ENCODE measurements at regions not wholly inside any gene's neighbourhood (a gene's known extent, or its start where the extent isn't known, plus 50 kb on each side); places are given as distances from the start of the nearest gene placed in this dataset.

- DNase-seq = no peak
- Histone ChIP-seq H3K4me3 (no peak overlapping the region), H3K27me3 (no peaks in the 10 kb centered on the region), H3K9me3 (no peaks in the 10 kb centered on the region), H3K27ac (no peak overlapping the region), H3K4me1 (no peaks in the 10 kb centered on the region), H3K36me3 (ENCODE audit: low read depth, missing control alignments) (no peaks in the 10 kb centered on the region)
- intact Hi-C loops (cut with DNase I; ENCODE audit: low total_unique reads) = no loop called here
- WGBS, 2 donors = 50 to 61% methylated on average over 4 of the region's 4 CpGs
- no peak for TF ChIP-seq CTCF (IDR thresholded peaks at IDR 0.05)
- TF ChIP-seq POLR2A (IDR thresholded peaks at IDR 0.05) = no peak
These were observed 392.1 kb downstream of the RAD51AP2 start for GRCh38 chr2:17125989-17126620.

GRCh38 chr2:17124575-17125318 is 393.5 kb downstream of the RAD51AP2 start:
- TF ChIP-seq POLR2A (IDR thresholded peaks at IDR 0.05) (no peak), CTCF (IDR thresholded peaks at IDR 0.05) (no peak)
- WGBS, 2 donors = 63 to 67% methylated on average over 1 of the region's 1 CpG
- no peak overlapping the region for H3K27ac ChIP-seq
- no peaks in the 10 kb centered on the region for H3K27me3 ChIP-seq
- no peaks in the 10 kb centered on the region for H3K9me3 ChIP-seq
- intact Hi-C loops (cut with DNase I; ENCODE audit: low total_unique reads) = no loop called here
- no peaks in the 10 kb centered on the region for H3K36me3 ChIP-seq (ENCODE audit: low read depth, missing control alignments)
- no peak for DNase-seq
- no peak overlapping the region for H3K4me3 ChIP-seq
- no peaks in the 10 kb centered on the region for H3K4me1 ChIP-seq

GRCh38 chr2:17122887-17123501 is 395.2 kb downstream of the RAD51AP2 start:
- TF ChIP-seq CTCF (IDR thresholded peaks at IDR 0.05) = no peak
- Histone ChIP-seq H3K36me3 (ENCODE audit: low read depth, missing control alignments) (no peaks in the 10 kb centered on the region), H3K27me3 (no peaks in the 10 kb centered on the region), H3K27ac (no peak overlapping the region), H3K4me3 (no peak overlapping the region), H3K4me1 (no peaks in the 10 kb centered on the region), H3K9me3 (no peaks in the 10 kb centered on the region)
- 69 to 79% methylated on average over 7 of the region's 7 CpGs for WGBS, 2 donors
- no peak for DNase-seq
- intact Hi-C loops (cut with DNase I; ENCODE audit: low total_unique reads) = no loop called here

- no peak overlapping the region for H3K4me3 ChIP-seq
- H3K27ac ChIP-seq = no peak overlapping the region
- no peaks in the 10 kb centered on the region for H3K4me1 ChIP-seq
- TF ChIP-seq CTCF (IDR thresholded peaks at IDR 0.05) (no peak), POLR2A (IDR thresholded peaks at IDR 0.05) (no peak)
- H3K9me3 ChIP-seq = no peaks in the 10 kb centered on the region
- no peaks in the 10 kb centered on the region for H3K27me3 ChIP-seq
- H3K36me3 ChIP-seq (ENCODE audit: low read depth, missing control alignments) = no peaks in the 10 kb centered on the region
- intact Hi-C loops (cut with DNase I; ENCODE audit: low total_unique reads) = no loop called here
- DNase-seq = no peak
- 34 to 57% methylated on average over 1 of the region's 1 CpG for WGBS, 2 donors
These were observed 402.8 kb downstream of the RAD51AP2 start for GRCh38 chr2:17115466-17115865.

All from testis (tissue), 2 donors.